ENCODE measurements at regions not wholly inside any gene's neighbourhood (a gene's known extent, or its start where the extent isn't known, plus 50 kb on each side); places are given as distances from the start of the nearest gene placed in this dataset.

DNA sequence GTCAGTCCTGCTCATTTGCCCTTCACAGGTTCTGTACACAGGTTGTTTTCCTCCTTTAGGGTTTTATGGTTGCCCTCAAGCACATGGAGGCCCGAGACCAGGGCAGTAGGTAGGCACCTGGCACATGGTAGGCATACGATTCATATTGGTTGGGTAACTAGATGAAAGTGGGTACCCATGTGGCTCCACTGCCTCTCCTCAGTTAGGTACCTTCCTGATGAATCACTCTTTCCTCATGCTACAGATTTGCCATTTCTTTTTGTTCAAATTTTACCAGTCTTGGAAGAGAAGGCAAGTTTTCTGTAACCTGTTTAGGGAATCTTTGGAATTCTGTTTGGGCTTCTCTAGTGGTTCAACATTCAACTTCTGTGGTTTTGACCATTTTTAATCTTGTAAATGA lies 121.3 kb downstream of the FHIP1A start:
- TF ChIP-seq, protein P1, sequence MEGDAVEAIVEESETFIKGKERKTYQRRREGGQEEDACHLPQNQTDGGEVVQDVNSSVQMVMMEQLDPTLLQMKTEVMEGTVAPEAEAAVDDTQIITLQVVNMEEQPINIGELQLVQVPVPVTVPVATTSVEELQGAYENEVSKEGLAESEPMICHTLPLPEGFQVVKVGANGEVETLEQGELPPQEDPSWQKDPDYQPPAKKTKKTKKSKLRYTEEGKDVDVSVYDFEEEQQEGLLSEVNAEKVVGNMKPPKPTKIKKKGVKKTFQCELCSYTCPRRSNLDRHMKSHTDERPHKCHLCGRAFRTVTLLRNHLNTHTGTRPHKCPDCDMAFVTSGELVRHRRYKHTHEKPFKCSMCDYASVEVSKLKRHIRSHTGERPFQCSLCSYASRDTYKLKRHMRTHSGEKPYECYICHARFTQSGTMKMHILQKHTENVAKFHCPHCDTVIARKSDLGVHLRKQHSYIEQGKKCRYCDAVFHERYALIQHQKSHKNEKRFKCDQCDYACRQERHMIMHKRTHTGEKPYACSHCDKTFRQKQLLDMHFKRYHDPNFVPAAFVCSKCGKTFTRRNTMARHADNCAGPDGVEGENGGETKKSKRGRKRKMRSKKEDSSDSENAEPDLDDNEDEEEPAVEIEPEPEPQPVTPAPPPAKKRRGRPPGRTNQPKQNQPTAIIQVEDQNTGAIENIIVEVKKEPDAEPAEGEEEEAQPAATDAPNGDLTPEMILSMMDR (IDR thresholded peaks at IDR 0.05; ENCODE audit: unreplicated experiment) = no peak
- DNase-seq (ENCODE audit: low spot score, unreplicated experiment) = no peak
- Mint-ChIP-seq H3K4me1 (ENCODE audit: low read depth) (peaks cover 17% of the 10 kb centered on the region), H3K36me3 (ENCODE audit: insufficient read depth) (peaks cover 6% of the 10 kb centered on the region), H3K4me3 (ENCODE audit: low read depth) (no peak overlapping the region), H3K27me3 (no peaks in the 10 kb centered on the region), H3K27ac (no peak overlapping the region), H3K9me3 (ENCODE audit: low read depth) (no peaks in the 10 kb centered on the region)

DNA sequence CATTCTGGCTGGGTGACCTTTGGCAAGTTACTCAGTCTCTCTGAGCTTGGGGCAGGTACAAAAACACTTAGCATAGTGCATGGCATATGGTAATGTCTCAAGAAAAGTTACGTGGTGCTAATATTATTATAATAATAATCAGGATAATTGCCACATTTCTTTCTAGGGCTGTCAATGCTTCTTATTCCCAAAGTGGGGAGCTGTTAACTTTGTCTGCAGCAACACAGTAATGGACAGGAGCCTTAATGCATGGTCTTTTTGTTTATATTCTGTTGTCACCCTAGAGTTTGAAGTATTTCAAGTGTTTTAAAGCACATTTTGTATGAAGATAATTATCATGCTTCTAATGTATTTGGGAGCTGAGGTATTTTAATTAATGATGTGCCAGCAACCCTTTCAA lies 121.8 kb downstream of the FHIP1A start:
- TF ChIP-seq, protein P1 (IDR thresholded peaks at IDR 0.05; ENCODE audit: unreplicated experiment) = no peak
- no peaks in the 10 kb centered on the region for H3K9me3 Mint-ChIP-seq (ENCODE audit: low read depth)
- peaks cover 5% of the 10 kb centered on the region for H3K36me3 Mint-ChIP-seq (ENCODE audit: insufficient read depth)
- no peak overlapping the region for H3K27ac Mint-ChIP-seq
- H3K4me3 Mint-ChIP-seq (ENCODE audit: low read depth) = no peak overlapping the region
- DNase-seq (ENCODE audit: low spot score, unreplicated experiment) = no peak
- no peaks in the 10 kb centered on the region for H3K27me3 Mint-ChIP-seq
- H3K4me1 Mint-ChIP-seq (ENCODE audit: low read depth) = peaks cover 17% of the 10 kb centered on the region

DNA sequence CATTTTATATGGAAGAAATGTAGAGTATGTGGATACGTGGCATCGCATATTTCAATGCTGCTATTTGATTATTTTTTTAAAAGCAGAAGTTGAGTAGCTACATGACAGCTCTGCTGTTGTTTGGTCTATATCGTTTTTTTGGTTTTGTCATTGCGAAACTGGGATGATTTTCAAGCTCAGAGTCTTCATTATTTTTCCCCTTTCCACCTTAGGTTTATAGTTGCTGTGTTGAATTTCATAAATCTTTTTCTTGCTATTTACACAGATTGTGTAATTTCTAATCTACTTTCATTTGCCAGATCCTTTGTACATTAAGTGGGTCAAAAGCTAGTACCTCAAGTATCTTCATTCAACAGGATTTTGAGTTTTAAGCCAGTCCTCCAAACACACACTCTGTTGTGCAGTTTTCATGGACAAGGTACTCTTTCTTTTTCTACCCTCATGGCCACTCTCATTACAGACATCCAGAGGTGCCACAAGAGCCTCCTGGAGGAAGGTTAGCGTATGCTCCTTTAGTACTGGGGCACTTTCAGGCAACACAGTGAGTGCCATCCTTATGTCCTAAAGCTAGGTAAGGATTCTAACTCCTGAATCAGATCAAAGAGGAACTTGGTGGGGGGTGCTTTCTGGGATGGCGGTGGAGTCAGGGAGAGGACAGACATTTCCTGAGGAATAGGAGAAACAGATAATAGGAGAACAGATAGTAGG lies 123.2 kb downstream of the FHIP1A start:
- H3K9me3 Mint-ChIP-seq (ENCODE audit: low read depth) = no peaks in the 10 kb centered on the region
- H3K27me3 Mint-ChIP-seq = no peaks in the 10 kb centered on the region
- TF ChIP-seq, protein P1 (IDR thresholded peaks at IDR 0.05; ENCODE audit: unreplicated experiment) = no peak
- no peak overlapping the region for H3K4me3 Mint-ChIP-seq (ENCODE audit: low read depth)
- no peak overlapping the region for H3K27ac Mint-ChIP-seq
- no peak for DNase-seq (ENCODE audit: low spot score, unreplicated experiment)
- peaks cover 3% of the 10 kb centered on the region for H3K36me3 Mint-ChIP-seq (ENCODE audit: insufficient read depth)
- H3K4me1 Mint-ChIP-seq (ENCODE audit: low read depth) = peaks cover 17% of the 10 kb centered on the region

DNA sequence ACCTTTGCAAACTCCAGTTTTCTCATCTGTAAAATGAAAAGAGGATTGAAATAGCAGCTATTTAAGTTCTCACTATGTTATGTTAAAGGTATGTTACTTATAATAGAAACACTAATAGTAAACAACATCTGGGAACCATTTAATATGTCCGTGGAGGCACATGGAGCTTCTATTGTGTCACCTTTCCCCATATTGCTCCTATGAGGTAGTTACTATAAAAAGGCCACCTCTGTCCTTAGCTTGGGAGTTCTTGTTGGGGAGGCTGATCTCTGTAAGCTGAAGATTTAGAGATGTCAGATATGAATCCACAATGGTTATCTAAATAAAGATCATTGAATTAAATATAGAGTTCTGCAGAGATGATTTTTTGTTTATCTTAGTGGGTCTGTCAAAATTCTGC lies 125.2 kb downstream of the FHIP1A start:
- no peak for DNase-seq (ENCODE audit: low spot score, unreplicated experiment)
- H3K9me3 Mint-ChIP-seq (ENCODE audit: low read depth) = no peaks in the 10 kb centered on the region
- H3K27me3 Mint-ChIP-seq = no peaks in the 10 kb centered on the region
- H3K4me3 Mint-ChIP-seq (ENCODE audit: low read depth) = no peak overlapping the region
- no peak overlapping the region for H3K27ac Mint-ChIP-seq
- peaks cover 4% of the 10 kb centered on the region for H3K36me3 Mint-ChIP-seq (ENCODE audit: insufficient read depth)
- peaks cover 6% of the 10 kb centered on the region for H3K4me1 Mint-ChIP-seq (ENCODE audit: low read depth)
- TF ChIP-seq, protein P1 (IDR thresholded peaks at IDR 0.05; ENCODE audit: unreplicated experiment) = no peak

DNA sequence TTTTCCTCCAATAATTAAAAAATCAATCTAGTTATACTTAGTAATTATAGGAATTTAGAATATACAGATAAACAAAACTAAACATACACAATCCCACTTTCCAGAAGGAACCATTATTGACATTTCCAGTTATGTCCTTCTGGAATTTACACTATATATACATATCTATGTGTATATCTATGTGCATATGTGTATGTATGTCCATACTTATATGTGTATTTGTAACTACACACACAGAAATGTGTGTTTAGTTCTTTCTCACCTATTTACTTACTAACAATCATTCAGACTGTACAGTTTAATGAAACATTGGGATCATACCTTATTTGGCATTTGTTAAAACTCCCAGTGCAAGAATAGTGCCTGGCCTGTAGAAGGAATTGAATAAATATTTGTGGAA lies 126.4 kb downstream of the FHIP1A start:
- Mint-ChIP-seq H3K4me3 (ENCODE audit: low read depth) (no peak overlapping the region), H3K36me3 (ENCODE audit: insufficient read depth) (peaks cover 4% of the 10 kb centered on the region), H3K4me1 (ENCODE audit: low read depth) (peaks cover 1% of the 10 kb centered on the region), H3K27ac (no peak overlapping the region), H3K9me3 (ENCODE audit: low read depth) (no peaks in the 10 kb centered on the region), H3K27me3 (no peaks in the 10 kb centered on the region)
- no peak for DNase-seq (ENCODE audit: low spot score, unreplicated experiment)
- TF ChIP-seq, protein P1 (IDR thresholded peaks at IDR 0.05; ENCODE audit: unreplicated experiment) = no peak

Measured in progenitor cell of endocrine pancreas (in vitro differentiated cells).